ENCODE measurements at regions not wholly inside any gene's neighbourhood (a gene's known extent, or its start where the extent isn't known, plus 50 kb on each side); places are given as distances from the start of the nearest gene placed in this dataset.

DNA sequence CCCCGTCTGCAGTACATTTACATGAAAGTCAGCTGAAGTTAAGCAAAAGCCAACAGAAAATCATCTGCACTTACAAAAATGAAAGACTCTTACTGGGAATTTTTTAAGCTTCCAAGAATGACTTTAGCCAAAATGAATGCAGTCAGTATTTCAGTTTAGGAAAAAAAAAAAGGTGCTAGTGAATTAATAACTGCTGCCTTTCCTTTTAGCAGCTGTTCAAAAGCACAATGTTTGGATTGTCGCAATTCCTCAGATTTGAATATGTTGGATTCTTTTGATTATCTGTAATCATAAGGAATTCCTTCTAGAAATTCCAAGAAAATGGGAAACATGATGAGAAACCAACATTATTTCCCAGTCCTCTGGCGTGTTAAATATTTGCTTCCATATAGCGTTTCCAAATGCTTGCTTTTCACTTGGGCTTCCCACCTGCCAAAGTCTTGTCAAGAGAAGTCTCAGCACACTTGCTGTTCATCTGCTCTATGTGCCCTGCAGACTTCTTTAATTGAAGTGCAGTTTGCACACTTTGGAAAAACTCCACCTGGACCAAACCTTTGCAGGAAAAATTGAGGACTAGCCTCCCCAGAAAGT lies 653.0 kb upstream of the SLC39A10 start:
- Histone ChIP-seq H3K56ac (replicated peaks; ENCODE audit: insufficient read length, low read depth, low read length) (no peak overlapping the region), H3K27ac (ENCODE audit: low read depth, low read length) (no peak overlapping the region), H3K4me3 (ENCODE audit: extremely low read depth in 1 of 4, insufficient read depth in 2 of 4, low read depth in 3 of 4, low read length in 4 of 4) (no peak overlapping the region), H2BK120ac (replicated peaks; ENCODE audit: low read depth, low read length) (no peak overlapping the region), H2BK20ac (ENCODE audit: low read length) (no peak overlapping the region), H3K23me2 (ENCODE audit: low read depth, low read length) (no peaks in the 10 kb centered on the region), H3K9me3 (ENCODE audit: insufficient read depth in 2 of 2, low read depth in 1 of 2, low read length in 1 of 2) (no peaks in the 10 kb centered on the region), H2BK15ac (ENCODE audit: low read length) (no peak overlapping the region), H3K14ac (ENCODE audit: insufficient read length) (no peak overlapping the region), H3K4me1 (replicated peaks in 1 of 4; ENCODE audit: control insufficient read depth in 3 of 4, insufficient read depth in 4 of 4, low read length in 3 of 4) (no peaks in the 10 kb centered on the region), H4K5ac (ENCODE audit: insufficient read length, low read depth, low read length) (no peak overlapping the region), H2AK5ac (ENCODE audit: low read depth, low read length) (no peak overlapping the region), H4K20me1 (replicated peaks in 1 of 2; ENCODE audit: control insufficient read depth in 1 of 2, insufficient read depth in 2 of 2, low read length in 2 of 2) (no peaks in the 10 kb centered on the region), H3K9ac (replicated peaks in 1 of 4; ENCODE audit: extremely low read depth in 1 of 4, low read depth in 3 of 4, low read length in 3 of 4) (no peak overlapping the region), H3K18ac (ENCODE audit: extremely low read depth, low read length) (no peak overlapping the region), H3K79me1 (ENCODE audit: low read depth, low read length) (no peaks in the 10 kb centered on the region), H4K8ac (ENCODE audit: extremely low read depth, insufficient read depth, low read length) (no peak overlapping the region), H3K79me2 (ENCODE audit: control insufficient read depth in 1 of 2, insufficient read depth in 2 of 2, low read length in 2 of 2) (no peaks in the 10 kb centered on the region), H2AFZ (ENCODE audit: low read length) (peak overlapping the region; percentile 64; the same call in 1 of the 2 replicates), H3K23ac (ENCODE audit: insufficient read length) (no peak overlapping the region), H3K4me2 (ENCODE audit: insufficient read depth in 1 of 2, low read depth in 2 of 2, low read length in 2 of 2) (no peak overlapping the region), H2BK12ac (ENCODE audit: low read depth, low read length) (no peak overlapping the region), H4K91ac (replicated peaks; ENCODE audit: insufficient read length, low read length) (no peak overlapping the region), H3K36me3 (ENCODE audit: control insufficient read depth in 2 of 4, insufficient read depth in 4 of 4, low read length in 3 of 4) (no peaks in the 10 kb centered on the region), H2BK5ac (ENCODE audit: low read depth, low read length) (no peak overlapping the region), H3K27me3 (replicated peaks in 1 of 4; ENCODE audit: control insufficient read depth in 3 of 4, extremely low read depth in 1 of 4, insufficient read depth in 3 of 4, low read length in 3 of 4) (no peaks in the 10 kb centered on the region), H3K4ac (replicated peaks; ENCODE audit: insufficient read length, low read depth, low read length) (no peak overlapping the region)
- DNase-seq (ENCODE audit: low read depth in 1 of 2, low spot score in 2 of 2) (no peak), FAIRE-seq (no peak)
- TF ChIP-seq KDM4A (IDR thresholded peaks at IDR 0.05; ENCODE audit: low read depth, low read length, severe bottlenecking) (no peak), HDAC2 (IDR thresholded peaks at IDR 0.05; ENCODE audit: borderline replicate concordance in 1 of 2, low read depth in 2 of 2, low read length in 2 of 2) (no peak)
- ChIA-PET POLR2A (ENCODE audit: partially characterized antibody) (no interaction called here), CTCF (ENCODE audit: partially characterized antibody) (no interaction called here)
- WGBS, 2 experiments (ENCODE audit: extremely low coverage in 1 of 2, insufficient coverage in 1 of 2, insufficient read length in 1 of 2, insufficient replicate concordance in 2 of 2, low coverage in 1 of 2, low lambda C conversion rate in 2 of 2, missing lambda C conversion rate in 1 of 2) = 92% methylated on average over 4 of the region's 4 CpGs; no CpG with 5 or more reads in 1 of the 2 experiments
